ENCODE measurements at regions not wholly inside any gene's neighbourhood (a gene's known extent, or its start where the extent isn't known, plus 50 kb on each side); places are given as distances from the start of the nearest gene placed in this dataset.

DNA sequence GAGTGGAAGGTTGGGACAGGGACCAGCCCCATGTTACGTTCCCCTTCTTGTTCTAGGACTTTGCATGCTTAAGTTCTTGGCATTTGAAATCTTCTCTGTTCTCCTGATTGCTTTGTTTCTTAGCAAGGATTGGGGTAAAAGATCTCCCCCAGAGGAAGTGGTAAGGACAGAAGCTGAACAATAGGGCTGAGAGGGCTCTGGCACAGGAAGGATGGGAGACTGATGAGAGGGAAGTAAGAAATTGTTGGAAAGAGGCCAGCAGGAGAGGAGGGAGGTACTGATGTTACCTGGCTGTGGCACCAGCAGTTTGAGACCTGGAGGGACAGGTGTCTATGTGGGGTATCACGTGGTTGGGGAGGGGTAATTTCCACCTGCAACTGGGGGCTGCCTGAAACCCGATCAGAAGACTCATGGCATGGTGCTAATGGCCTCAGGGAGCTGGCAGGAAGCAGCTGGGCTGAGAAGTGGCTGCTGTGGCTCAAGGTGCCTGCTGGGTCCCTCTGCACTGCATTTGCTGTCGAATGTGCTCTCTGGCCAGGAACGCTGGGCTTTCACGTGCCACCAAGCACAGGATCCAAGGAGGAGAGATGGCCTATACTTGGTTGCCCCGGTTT, 108.4 kb downstream of the LSM3 start:
- no peak for DNase-seq (ENCODE audit: low spot score)

DNA sequence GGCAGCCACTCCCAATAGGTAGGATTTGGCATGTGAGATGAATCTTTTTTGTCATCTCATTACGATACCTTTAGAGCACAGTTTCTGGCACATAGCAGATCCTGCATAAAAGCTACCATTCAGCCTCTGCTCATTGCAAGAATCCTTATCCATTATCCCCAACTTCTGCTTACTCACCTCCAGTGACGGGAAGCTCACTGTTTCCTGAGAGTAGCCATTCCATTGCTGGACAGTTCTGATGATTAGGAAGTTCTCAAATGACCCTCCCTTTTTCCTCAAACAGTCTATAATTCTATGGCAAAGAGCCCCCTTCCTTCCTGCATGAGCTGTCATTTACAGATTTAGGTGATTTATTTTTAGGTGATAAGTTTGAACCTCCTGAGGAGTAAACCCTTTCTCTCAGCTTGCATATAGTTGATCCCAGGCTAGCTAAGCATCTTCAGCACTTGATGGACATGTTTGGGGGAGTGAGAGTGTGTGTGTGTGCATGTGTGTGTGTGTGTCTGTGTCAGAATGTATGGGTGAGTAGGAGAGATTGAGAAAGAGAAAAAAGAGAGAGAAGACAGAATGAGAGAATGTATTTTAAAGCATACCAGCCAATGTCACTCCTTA, 109.7 kb downstream of the LSM3 start:
- DNase-seq (ENCODE audit: low spot score), result no peak

DNA sequence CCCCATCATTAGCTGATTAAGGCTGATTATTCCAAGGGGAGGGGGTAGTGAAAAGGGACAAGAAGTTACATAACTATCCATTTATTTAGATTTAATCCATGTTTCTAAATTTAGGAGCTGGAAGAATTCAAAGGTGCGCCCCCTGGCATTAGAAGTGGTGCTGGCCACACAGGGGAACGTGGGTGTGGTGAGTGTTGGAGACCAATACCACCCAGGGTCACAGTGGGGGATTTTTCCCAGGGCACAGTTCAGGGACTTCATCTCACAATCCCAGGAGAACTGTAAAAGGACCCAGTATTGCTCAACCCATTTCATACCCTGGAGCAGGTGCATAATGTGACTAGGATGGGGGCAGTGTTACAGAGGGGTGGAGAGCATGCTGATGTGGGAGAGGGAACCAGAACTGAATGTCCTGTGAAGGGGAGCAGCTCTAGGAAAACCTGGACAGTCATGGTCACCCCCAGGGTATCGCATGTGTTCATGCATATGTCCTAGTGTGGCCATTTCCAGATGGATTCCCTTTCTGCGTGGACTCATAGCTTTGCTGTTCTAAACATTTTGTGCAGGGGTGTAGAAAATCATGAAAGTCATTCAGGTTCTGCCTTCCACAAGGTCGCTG, 110.3 kb downstream of the LSM3 start:
- DNase-seq (ENCODE audit: low spot score), result no peak

DNA sequence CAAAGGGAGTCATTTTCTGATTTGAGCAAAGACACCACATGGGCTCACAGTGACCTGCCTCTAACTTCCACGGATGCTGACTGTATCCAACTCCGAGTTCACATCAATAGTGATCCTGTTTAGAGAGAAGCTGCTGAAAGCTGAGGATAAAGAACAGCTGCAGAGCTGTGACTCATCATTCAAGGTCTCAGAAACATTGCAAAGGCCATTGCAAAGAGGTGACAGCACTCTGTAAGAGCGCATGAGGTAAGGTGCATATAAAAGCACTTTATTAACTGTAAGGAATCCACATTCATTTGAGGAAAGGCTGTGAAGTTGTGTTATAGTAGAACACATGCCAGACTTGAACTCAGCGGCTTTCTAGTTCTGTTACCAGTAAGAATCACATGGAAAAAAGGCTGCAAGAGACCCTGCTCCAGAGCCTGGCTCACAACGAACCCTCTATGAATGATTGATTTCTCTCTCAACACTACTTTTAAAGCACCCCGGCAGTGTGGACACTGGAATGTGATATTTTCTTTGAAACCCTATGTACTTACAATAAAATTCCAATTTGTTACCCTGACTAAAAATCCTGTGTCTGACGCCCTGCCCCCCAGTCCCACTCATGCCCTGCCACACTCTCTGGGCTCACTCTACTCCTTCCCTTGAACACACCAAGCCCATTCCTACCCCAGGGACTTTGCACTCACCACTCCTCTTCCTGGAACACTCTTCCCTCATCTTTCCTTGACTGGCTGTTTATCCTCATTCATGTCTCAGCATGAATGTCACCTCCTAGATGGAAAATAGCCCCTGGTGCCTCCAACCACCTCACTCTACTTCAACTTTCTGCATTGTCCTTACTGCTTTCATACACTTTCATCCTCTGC, 111.2 kb downstream of the LSM3 start:
- DNase-seq (ENCODE audit: low spot score), result peak; percentile 67

DNA sequence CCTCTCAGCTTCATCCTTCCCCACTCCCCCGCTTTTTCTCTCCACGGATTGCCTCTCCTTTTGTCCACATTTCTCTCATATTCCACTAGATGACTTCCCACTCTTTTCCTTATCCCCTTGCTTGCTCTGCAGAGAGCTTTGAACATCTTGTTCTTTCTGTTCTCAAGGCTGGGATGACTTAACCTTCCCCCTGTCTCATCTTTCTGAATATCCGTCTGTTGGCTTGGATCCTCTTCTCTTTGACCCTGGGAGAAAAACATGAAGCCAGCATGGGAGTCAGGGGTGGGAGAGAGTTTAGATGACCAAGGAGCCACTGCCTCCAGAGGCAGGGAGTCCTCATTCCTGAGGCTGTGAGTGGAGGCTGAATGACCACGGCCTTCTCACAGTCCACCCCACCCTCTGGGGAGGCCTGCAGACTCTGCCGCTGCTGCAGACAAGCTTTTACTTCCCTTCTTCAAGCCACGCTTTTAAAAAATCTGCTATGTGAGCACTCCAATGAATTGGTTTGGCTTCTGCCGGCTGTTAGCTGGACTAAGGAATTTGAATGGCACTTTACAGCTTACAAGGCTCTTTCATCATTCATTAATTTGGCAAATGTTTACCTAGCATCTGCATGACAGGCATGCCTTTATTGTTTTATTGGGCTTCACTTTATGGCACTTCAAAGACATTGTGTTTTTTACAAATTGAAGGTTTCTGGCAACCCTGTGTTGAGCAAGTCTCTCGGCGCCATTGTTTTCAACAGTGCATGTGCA, 111.6 kb upstream of the SLC6A6 start:
- DNase-seq (ENCODE audit: low spot score), result no peak

DNA sequence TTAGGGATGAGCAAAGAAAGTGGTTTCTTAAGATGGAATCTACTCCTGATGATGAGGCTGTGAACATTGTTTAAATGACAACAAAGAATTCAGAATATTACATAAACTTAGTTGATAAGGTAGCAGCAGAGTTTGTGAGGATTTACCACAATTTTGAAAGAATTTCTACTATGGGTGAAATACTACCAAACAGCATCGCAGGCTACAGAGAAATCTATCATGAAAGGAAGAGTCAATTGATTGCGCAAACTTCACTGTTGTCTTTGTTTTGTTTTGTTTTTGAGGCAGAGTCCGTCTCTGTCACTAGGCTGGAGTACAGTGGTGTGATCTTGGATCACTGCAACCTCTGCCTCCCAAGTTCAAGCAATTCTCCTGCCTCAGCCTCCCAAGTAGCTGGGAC, 107.4 kb upstream of the SLC6A6 start:
- no peak for DNase-seq (ENCODE audit: low spot score)

DNA sequence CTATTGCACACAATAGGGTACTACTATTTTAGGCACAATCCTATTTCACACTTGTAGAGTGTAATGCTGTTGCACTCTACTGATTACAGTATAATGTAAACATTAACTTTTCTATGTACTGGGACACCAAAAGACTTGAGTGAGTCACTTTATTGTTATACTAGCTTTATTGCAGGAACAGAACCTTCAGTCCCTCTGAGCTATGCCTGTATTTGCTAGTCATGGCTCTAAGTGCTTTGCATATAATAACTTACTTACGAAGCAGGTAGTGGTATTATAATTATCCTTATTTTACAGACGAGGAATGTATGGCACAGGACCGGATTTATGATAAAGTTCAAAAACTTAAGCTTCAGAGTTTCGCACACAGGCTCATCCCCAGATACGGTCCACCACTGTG, 106.6 kb upstream of the SLC6A6 start:
- no peak for DNase-seq (ENCODE audit: low spot score)

DNA sequence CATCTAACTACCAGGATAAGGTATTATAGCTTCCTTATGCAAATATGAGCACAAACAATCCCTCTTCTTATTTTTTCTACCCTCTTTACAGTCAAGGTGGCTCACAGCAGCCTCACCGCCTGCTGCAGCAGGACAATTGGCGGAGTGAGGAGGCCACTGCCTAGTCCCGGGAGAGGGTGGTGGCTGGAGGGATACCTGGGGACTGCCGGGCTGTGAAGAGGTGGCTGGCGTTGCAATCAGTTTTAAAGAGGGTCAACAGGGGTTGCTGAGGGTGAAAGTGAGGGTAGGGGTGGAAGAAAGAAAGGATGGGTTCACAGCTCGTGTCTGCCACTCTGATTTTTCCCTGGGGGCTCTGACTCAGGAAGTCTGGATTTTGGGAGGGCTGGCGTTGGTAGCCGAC, 105.1 kb upstream of the SLC6A6 start:
- no peak for DNase-seq (ENCODE audit: low spot score)

DNA sequence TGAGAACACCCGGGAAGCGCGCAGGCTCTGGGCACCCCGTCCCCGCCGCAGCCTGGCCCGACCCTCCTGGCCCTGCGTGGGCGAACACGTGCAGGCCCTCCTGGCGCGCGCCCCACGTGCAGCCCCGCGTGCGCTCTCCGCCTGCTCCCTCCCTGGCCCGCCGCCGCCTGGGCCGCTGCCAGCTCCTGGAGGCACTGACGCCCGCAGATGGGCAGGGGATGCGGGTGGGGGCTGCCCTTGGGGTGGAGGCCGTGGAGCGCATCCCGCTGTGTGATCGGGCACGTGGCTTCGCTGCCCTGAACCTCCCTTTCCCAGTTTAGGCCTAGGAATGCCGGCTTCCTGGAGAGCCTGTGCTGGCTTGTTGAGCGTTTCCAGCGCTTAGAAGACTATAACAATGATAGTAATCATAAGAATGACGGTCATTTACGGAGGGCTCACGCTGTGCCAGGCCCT, 104.6 kb upstream of the SLC6A6 start:
- no peak for DNase-seq (ENCODE audit: low spot score)

DNA sequence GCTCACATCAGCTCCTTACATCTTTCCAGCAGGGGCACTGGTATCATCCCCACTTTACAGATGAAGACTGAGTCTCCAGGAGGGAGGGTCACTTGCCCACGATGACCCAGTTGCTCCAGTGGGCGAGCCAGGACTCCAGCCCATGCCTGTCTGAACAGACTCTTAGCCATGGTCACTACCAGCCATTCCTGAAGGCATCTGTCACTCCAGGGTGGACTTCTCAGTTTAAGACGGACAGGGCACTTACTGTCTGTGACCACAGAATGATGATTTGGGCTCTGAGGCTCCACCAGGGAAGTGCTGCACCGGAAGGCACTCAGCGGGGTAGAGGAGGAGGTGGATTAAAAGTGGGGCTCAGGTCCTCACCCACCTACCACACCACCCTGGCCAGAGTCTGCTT, 104.0 kb upstream of the SLC6A6 start:
- no peak for DNase-seq (ENCODE audit: low spot score)

DNA sequence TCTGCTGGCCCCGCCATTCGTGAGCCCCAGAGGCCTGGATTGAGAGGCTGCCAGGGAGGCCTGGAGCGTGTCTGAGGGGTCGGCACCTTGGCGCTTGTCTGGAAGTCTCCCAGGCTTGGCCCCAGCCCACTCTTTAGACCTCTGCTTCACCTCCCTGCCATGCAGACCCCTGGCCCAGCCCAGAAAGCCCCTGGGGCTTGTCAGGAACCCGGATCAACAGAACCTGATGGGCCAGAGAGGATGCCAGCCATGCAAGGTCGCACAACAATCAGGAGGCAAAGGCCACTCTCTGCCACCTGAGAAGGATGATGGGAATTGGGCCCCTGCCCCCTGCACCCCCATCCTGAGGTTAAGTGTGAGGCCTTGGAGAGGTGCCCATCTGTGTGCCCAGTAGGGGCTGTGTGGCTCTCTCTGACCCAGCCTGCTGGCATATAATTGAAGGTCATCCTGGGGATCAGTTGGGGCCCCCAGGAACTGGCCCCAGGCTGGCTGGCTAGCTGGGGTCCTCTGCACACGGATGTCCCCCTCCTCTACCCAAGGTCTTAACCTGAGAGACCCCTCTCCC, 103.3 kb upstream of the SLC6A6 start:
- no peak for DNase-seq (ENCODE audit: low spot score)

DNA sequence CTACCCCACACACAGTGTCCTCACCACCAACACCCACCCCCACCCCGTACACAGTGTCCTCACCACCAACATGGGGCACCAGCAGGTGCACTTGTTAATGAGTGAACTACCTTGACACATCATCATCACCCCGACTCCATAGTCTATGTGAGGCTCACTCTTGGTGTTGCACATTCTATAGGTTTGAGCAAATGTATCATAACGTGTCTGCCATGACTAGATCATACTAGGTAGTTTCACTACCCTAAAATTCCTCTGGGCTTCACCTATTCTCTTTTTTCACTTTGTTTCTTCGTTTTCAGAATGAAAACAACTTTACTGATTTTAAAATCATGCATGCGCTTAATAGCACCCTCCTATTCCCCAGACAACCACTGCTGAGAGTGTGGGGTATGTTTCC, 102.6 kb upstream of the SLC6A6 start:
- DNase-seq (ENCODE audit: low spot score), result no peak

DNA sequence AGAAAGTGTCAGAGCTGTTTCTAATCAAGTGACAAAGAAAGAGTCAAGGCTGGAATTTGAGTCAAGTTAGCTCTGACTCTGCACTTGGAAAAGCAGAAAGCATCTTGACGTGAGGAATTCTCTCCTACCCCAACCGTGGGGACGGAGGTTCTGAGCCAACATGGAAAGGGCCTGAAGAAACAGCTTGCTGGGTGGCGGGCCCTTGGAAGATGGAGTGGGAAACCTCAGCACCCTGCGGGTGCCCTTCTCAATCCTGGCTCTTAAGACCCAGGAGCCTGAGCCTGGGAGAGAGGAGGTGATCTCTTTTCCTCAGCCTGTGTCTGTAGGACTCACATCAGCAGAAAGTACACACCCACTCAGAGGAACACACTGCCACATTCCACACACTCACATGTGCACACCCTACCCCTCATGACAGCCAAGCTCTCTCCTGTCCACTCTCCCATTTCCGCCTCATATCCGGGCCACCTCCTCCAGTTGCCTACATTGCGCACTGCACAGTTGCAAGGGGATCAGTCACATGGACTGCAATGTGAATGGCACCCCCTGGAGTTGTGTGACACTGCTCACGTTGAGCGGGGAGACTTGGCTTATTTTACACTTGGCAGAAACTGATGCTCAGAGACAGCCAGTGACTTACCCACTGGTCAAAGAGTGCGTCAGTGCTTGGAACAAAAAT, 101.5 kb upstream of the SLC6A6 start:
- no peak for DNase-seq (ENCODE audit: low spot score)

DNA sequence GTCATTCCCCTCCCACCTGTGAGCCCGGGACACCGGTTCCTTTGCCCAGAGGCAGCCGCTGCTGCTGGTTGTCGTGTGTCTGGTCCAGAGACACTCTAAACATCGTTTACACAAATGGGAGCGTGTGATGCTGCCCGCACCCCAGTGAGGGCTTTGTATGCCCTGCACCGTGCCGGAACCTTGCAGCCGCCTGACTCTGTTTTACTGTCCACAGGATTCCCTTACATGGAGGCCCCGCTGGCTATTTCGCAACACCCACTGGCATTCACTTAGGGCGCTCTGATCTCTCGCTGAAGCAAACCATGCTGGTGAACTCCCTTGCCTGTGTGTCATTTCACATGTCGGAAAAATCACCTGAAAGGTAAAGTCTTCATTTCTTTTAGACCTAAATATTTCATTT, 100.8 kb upstream of the SLC6A6 start:
- no peak for DNase-seq (ENCODE audit: low spot score)

DNA sequence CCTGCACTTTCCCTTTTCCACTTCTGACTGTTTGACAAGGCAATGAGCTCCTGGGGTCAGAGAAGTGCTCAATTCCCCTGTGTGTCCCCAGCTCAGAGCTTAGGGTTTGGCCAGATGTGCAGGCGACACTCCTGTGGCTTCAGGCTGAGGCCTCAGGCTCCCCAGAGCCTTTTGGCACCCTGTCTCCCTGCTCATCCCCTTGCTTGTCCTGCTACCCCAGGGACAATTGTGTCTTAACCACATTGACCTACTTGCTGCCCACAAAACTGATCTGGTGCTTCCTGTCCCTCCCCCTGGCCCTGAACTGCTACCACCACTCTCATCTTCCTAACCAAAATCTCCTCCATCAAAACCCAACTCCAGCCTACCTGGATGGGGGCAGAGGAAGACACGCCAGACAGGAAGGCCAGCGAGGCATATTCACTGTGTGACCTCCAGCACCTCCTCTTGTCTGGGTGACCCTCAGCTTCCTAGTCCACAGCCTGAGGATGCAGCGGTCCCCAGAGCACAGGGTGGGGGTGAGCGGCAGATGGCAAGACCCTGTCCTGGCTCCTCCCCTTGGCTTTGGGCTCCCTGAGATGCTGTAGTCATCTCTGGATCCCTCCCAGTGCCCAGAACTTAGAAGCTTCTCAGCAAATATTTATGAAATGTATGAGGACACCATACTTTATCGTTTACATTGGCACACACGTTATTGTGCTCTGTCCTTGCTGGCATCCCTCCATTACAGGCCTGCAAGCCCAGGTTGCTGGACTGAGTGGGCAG, 98.9 kb upstream of the SLC6A6 start:
- no peak for DNase-seq (ENCODE audit: low spot score)

DNA sequence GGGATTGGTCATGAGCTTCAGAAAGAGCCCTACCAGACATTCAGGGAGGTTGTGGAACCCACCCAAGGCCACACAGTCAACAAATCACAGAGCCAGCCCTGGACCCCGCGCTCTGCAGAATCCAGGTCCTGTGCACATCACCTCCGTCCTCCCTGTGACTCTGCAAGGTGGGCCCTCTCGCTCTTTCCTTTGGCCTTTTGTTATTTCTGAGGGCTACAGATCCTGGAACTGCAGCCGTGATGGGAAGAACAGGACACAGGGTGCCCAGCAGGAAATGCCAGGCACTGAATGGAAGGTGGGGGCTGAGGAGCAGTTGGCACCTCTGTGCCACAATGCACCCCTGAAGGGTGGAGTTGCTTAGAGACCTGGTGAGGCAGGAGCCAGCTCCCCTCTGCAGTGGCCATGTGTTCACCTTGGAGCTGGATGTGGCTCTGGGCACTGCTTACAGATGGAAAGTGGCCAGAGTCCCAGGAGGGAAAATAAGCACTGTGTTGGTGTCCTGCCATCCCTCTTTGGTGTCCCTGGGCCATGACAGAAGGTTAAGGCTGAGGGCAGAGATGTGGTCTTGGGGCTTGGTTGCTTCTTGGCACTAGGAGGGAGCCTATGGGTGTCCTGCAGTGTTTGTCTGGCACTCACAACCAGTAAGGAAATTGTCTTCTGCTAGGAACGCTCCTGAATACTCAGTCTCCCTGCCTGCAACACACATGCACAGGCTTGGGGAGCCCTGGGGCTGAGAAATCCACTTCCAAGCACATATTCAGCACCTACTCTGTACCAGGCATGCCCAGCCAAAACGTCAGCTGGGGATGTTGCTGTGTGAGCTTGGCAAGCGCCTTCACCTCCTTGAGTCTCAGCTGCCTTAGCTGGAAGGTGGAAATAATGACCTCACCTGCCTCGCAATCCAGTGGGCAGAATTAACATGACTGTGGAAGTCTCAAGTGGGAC, 98.0 kb upstream of the SLC6A6 start:
- DNase-seq (ENCODE audit: low spot score), result no peak

DNA sequence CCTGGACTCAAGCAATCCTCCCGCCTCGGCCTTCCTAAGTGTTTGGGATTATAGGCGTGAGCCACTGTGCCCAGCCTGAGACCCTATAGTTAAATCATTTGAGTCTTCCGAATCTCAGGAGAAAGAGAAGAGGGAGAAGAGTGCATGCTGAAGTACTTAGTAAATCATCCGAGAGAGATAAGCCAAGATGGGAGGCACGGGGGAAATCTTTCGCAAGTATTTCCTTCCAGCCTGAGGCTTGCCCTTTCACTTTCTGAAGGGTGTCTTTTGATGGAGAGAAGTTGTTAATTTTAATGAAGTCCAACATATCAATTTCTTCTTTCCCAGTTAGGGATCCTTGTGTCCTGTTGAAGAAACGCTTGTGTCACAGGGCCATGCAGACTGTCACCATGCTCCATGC, 97.1 kb upstream of the SLC6A6 start:
- DNase-seq (ENCODE audit: low spot score), result no peak

DNA sequence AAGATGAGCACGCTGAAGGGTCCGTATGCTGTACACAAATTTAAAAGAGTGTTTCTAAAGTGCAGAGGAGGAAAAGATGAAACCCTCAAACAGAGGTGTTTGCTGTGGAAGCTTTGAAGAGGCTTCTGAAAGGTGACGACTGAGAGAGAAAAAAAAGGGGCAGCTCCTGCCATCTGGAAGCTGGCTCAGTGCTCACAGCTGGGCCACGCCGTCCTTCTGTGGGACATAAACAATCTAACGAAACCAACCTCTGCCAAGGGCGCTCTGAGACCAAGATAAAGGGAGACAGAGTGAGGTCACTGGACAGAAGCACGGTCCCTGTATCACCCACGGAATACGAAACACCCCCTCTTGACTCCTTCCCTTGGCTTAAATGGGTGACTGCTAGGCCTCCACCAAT, 96.3 kb upstream of the SLC6A6 start:
- DNase-seq (ENCODE audit: low spot score), result no peak

DNA sequence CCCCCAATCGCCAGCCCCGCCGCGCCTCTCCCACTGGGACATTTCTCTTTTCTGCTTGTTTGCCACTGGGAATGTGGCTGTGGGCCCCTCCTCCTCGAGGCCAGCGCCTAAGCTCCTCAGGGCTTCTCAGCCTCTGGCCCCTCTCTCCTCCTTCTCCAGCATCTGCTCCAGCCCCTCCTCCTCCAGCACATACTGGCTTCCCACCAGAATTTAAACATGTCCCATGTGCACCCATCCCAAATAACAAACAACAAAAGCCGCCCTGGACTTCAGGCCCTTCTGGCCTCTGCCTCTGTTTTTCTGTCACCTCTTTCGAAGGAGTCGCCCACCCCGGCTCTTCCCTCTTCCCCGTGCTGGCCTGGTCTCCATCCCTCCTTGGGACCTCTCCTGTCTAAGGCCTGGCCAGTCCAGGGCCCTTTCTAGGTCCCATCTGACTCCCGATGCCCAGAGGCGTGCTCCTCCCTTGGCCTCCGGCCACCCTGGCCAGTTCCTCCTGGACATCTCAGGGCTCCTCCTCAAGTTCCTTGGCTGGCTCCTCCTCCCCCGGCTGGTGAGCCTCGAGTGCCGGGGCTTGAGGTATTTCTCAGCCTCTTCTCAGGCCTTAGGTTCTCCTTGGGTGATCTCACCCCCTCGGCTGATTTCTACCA, 94.6 kb upstream of the SLC6A6 start:
- no peak for DNase-seq (ENCODE audit: low spot score)
